Thoracic aorta (tissue), 2 donors: ENCODE measurements at regions not wholly inside any gene's neighbourhood (a gene's known extent, or its start where the extent isn't known, plus 50 kb on each side); places are given as distances from the start of the nearest gene placed in this dataset.

Experiments
- ATAC-seq: fragments of 150-250 bp; one replicate; pipeline ENCODE4 v1.8.0; 2017; ENCODE audit warnings: low read depth; ENCODE audit not compliant: insufficient number of reproducible peaks, low FRiP score
- DNase-seq: peaks from one replicate; pipeline ENCODE4 v3.0.0-alpha.2; 2020; ENCODE audit warnings: low spot score
- H3K27ac ChIP-seq, 2 donors: fragments of 200-600 bp; sonication (generic); 1 replicate in 1 of 2; 2 replicates in 1 of 2; pipeline ENCODE4 v1.5.1; 2016; ENCODE audit warnings: mild to moderate bottlenecking in 2 of 2, moderate library complexity in 2 of 2
- H3K27me3 ChIP-seq: fragments of 200-600 bp; sonication (generic); replicated peaks from 2 replicates; pipeline ENCODE4 v1.6.0; 2016; ENCODE audit warnings: mild to moderate bottlenecking; ENCODE audit not compliant: insufficient read depth
- H3K36me3 ChIP-seq: fragments of 200-600 bp; sonication (generic); one replicate; pipeline ENCODE4 v1.5.1; 2016
- H3K4me1 ChIP-seq, 2 donors: fragments of 200-600 bp; sonication (generic); 1 replicate in 1 of 2; 2 replicates in 1 of 2; pipeline versions ENCODE4 v1.5.1 to v1.6.0; 2016; ENCODE audit warnings: low read depth in 2 of 2, mild to moderate bottlenecking in 1 of 2; ENCODE audit not compliant: control insufficient read depth in 1 of 2
- H3K4me3 ChIP-seq: fragments of 200-600 bp; sonication (generic); 2 replicates; pipeline ENCODE4 v1.5.1; 2016; ENCODE audit warnings: mild to moderate bottlenecking
- H3K9me3 ChIP-seq: fragments of 200-600 bp; sonication (generic); 2 replicates; pipeline ENCODE4 v1.5.1; 2016
- CTCF ChIP-seq: fragments of 200-600 bp; sonication (generic); IDR thresholded peaks from one replicate; pipeline ENCODE4 v1.5.1; 2019; ENCODE audit warnings: antibody characterized with exemption

GRCh38 chr18:1467461-1467964 is 562.8 kb downstream of the ADCYAP1 start:
- no peak for TF ChIP-seq CTCF
- Histone ChIP-seq H3K27me3 (no peaks in the 10 kb centered on the region), H3K4me1 (no peaks in the 10 kb centered on the region), H3K4me3 (no peak overlapping the region), H3K9me3 (no peaks in the 10 kb centered on the region), H3K36me3 (no peaks in the 10 kb centered on the region), H3K27ac (no peak overlapping the region)
- ATAC-seq (no peak), DNase-seq (no peak)

GRCh38 chr18:1468550-1468949 is 563.9 kb downstream of the ADCYAP1 start:
- ATAC-seq = no peak

GRCh38 chr18:1475867-1476266 is 571.2 kb downstream of the ADCYAP1 start:
- Histone ChIP-seq H3K27ac (no peak overlapping the region), H3K9me3 (no peaks in the 10 kb centered on the region), H3K27me3 (no peaks in the 10 kb centered on the region), H3K4me1 (no peaks in the 10 kb centered on the region), H3K36me3 (no peaks in the 10 kb centered on the region), H3K4me3 (no peak overlapping the region)
- DNase-seq (no peak), ATAC-seq (no peak)
- TF ChIP-seq CTCF = no peak

More at GRCh38 chr18:1468550-1468949, 563.9 kb downstream of the ADCYAP1 start:
- no peaks in the 10 kb centered on the region for H3K27me3 ChIP-seq
- no peak for TF ChIP-seq CTCF
- H3K36me3 ChIP-seq = no peaks in the 10 kb centered on the region
- no peaks in the 10 kb centered on the region for H3K9me3 ChIP-seq
- no peak overlapping the region for H3K27ac ChIP-seq
- no peak overlapping the region for H3K4me3 ChIP-seq
- no peaks in the 10 kb centered on the region for H3K4me1 ChIP-seq
- no peak for DNase-seq

- H3K27ac ChIP-seq = no peak overlapping the region
- no peak for TF ChIP-seq CTCF
- H3K4me3 ChIP-seq = no peak overlapping the region
- no peaks in the 10 kb centered on the region for H3K27me3 ChIP-seq
- no peaks in the 10 kb centered on the region for H3K9me3 ChIP-seq
- no peaks in the 10 kb centered on the region for H3K4me1 ChIP-seq
- no peaks in the 10 kb centered on the region for H3K36me3 ChIP-seq
- DNase-seq (no peak), ATAC-seq (no peak)
Observed at GRCh38 chr18:1480309-1480708, 575.6 kb downstream of the ADCYAP1 start.

- no peaks in the 10 kb centered on the region for H3K4me1 ChIP-seq
- no peak for DNase-seq
- no peak overlapping the region for H3K4me3 ChIP-seq
- no peaks in the 10 kb centered on the region for H3K36me3 ChIP-seq
- no peaks in the 10 kb centered on the region for H3K9me3 ChIP-seq
- no peak for TF ChIP-seq CTCF
- H3K27me3 ChIP-seq = no peaks in the 10 kb centered on the region
- no peak overlapping the region for H3K27ac ChIP-seq
- ATAC-seq = no peak
Observed at GRCh38 chr18:1481577-1481976, 576.9 kb downstream of the ADCYAP1 start.
